WI38 (cell line): ENCODE measurements at regions not wholly inside any gene's neighbourhood (a gene's known extent, or its start where the extent isn't known, plus 50 kb on each side); places are given as distances from the start of the nearest gene placed in this dataset.

Experiments
- H3K4me3 ChIP-seq: 2 replicates; pipeline ENCODE4 v1.5.1; 2011; ENCODE audit warnings: low read depth, mild to moderate bottlenecking, control low read depth, low read length
- TF ChIP-seq, protein P1 (sequence below): IDR thresholded peaks from 2 replicates; pipeline ENCODE4 v1.5.1; 2012; ENCODE audit warnings: low read depth, mild to moderate bottlenecking, control low read depth, low read length

DNA sequence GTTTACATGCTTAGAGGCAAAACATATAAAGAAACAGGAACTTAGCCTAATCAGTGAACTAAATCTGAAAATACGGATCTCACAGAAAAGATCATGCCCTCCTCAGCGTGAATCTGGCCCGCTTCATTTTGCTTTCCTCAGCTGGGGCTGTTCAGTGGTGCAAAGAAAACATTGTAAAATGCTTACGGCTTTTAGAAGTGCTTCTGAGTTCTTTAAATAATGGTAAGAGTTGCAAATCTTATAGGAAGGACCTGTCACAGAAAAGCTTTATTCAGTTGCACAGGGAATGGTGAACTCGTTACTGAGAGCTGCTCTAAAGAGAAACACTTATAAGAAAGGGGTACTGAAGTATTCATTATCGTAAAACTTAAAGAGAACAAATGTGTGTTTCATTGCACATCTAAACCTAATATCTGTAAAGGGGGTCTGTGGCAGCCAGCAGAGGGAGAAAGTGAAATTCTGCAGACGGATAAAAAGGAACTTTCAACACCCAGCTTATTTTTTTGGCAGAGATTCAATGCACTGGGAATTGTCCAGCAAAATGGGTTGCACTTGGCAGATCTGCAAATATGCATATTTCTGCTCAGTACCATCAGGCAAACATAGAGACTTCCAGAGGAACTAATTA, 139.2 kb upstream of the ANK2 start:
- TF ChIP-seq, protein P1, sequence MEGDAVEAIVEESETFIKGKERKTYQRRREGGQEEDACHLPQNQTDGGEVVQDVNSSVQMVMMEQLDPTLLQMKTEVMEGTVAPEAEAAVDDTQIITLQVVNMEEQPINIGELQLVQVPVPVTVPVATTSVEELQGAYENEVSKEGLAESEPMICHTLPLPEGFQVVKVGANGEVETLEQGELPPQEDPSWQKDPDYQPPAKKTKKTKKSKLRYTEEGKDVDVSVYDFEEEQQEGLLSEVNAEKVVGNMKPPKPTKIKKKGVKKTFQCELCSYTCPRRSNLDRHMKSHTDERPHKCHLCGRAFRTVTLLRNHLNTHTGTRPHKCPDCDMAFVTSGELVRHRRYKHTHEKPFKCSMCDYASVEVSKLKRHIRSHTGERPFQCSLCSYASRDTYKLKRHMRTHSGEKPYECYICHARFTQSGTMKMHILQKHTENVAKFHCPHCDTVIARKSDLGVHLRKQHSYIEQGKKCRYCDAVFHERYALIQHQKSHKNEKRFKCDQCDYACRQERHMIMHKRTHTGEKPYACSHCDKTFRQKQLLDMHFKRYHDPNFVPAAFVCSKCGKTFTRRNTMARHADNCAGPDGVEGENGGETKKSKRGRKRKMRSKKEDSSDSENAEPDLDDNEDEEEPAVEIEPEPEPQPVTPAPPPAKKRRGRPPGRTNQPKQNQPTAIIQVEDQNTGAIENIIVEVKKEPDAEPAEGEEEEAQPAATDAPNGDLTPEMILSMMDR: no peak
- H3K4me3 ChIP-seq: no peak overlapping the region

DNA sequence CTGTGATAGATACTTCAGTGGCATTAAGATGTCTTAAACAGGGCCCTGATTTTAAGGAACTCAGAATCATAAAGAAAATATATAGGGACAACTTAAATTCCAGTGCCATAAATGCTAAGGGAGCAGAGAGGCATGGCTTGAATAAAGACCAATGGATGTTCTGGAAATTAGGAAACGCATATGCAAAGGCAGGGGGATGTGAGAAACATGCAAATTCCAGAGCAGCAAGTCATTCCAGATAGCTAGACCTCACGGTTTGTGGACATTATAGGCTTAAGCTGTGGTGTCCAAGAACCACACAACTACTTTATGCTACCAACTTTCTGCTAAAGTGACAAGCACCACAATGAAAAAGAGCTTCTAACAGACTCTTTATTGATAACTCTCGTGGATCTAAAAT, 132.6 kb upstream of the ANK2 start:
- H3K4me3 ChIP-seq: no peak overlapping the region
- TF ChIP-seq, protein P1: no peak

DNA sequence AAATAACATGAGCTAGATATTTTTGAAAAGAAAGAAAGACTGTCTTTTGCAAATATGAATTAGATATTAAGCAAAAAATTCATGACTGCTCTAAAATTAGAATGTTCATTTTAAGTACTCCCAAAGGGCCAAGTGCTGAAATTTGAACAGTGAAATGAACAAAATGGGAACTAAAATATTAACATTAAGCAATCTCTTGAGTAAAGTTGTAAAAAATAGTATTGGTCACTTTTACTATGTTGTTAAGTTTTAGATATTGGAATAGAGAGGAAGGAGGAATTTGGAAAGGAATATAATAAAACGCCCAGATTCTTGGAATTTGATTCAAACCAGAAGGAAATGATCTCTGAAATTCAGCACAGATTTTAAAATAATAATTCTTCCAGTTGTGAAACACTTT, 125.9 kb upstream of the ANK2 start:
- TF ChIP-seq, protein P1: no peak
- H3K4me3 ChIP-seq: no peak overlapping the region

DNA sequence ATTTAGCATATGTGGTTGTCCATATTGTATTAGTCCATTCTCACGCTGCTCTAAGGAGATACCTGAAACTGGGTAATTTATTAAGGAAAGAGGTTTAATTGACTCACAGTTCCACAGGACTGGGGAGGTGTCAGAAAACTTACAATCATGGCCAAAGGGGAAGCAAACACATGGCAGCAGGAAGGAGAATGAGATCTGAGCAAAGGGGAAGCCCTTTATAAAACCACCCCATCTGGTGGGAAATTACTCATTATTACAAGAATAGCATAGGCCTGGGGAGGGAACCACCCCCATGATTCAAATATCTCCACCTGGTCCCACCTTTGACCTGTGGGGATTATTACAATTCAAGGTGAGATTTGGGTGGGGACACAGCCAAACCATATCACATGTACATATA, 122.6 kb upstream of the ANK2 start:
- TF ChIP-seq, protein P1: no peak
- H3K4me3 ChIP-seq: no peak overlapping the region

DNA sequence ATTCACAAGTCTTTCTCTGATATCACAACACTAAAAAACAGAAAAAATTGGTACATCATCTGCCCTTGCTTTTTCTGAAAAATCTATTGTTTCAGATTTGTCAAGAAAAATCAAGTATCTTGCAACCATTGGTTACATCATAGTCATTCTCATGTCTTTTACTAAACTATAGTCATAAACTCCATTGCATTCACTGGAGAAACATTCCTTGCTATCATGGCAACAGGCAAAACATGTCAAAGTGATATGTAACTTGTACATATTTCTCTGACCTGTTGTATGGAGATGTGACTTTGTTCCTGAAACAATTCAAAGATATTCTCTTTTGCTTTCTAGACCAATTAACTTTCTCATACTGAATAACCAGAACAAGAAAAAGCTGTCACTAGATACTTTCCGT, 121.9 kb upstream of the ANK2 start:
- TF ChIP-seq, protein P1: no peak
- no peak overlapping the region for H3K4me3 ChIP-seq

DNA sequence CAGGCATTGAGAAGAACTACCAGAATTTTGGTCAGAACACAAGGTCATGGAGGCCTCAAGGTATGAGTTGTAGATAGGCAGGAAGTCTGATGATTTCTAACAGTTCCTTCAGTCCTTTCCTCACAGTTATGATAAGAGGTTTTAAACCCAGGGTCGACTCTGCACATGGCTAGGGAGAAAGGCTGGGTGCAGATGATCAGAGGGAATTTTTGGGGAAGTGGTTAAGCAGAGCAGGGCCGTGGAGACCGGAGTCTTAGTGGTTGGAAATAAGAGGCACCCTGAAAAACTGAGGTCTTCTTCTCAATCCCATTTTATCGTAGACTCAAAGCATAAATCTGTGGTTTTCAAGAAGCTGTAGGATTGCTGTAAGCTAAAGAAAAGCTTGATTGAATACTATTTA, 118.5 kb upstream of the ANK2 start:
- TF ChIP-seq, protein P1: no peak
- no peak overlapping the region for H3K4me3 ChIP-seq

DNA sequence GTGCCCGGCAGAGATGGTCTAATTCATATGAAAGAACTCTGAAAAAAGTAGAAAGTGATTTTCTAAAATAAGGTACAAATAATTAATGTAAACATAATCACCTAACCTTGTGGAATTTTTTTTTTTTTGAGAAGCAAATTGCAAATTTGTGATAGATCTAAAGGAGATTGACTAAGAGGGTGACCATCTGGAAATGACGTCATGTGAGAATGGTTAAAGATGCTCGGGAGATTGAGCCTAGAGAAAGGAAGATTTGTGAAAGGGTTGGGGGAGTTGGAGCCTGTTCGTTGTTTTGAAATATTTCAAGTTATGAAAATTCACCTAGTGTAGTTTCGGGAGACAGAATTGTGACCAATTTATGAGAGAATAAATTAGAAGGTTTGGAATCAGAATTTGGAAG, 115.7 kb upstream of the ANK2 start:
- no peak overlapping the region for H3K4me3 ChIP-seq
- TF ChIP-seq, protein P1: no peak
